ENCODE measurements at regions not wholly inside any gene's neighbourhood (a gene's known extent, or its start where the extent isn't known, plus 50 kb on each side); places are given as distances from the start of the nearest gene placed in this dataset.
"Not testable (repeated sequence)": the region's sequence is repeated elsewhere in the genome, so short reads cannot be mapped to it uniquely, and the experiment has no call there.

DNA sequence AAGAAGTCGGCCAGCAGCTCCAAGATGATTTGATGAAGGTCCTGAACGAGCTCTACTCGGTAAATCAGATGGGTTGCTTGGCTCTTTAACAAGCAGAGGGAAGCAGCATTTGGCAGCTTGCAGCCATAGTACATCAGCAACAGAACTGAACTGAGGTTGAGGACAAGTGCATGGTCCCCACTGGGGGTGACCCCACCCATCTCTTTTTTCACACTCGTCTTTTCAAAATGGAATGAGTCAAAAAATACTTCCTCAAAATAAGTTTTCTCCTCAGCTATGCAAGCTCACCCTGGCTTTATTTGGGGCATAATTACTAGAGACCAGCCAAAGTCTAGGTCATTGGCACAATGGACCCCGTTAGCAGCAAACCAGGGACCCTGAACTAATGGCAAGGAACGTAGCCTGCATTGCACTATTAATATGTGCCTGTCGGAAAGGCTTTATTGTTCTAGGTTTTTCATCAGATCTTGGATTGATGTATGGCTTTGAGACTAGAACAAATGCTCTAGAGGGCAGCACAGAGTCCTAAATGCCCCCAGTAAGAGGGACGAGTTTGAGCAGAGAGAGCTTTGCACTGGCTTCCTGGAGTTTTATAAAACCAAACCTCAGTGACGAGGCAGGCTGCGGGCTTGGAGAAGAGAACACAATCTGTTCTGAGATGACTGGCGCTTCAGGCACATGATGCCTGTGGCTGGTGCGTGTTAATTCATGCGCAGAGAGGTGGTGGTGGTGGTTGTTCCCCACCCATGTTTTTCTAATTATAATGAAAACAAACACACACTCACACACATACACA, 74.2 kb upstream of the FAM72C start:
- not testable (repeated sequence) for TF ChIP-seq SIN3A (conservative IDR thresholded peaks at IDR 0.05 in 1 of 2, IDR thresholded peaks at IDR 0.05 in 1 of 2; ENCODE audit: low read depth in 1 of 2, low read length in 2 of 2); ATF3 (IDR thresholded peaks at IDR 0.05; ENCODE audit: insufficient read depth, low read depth, low read length); RXRA (IDR thresholded peaks at IDR 0.05; ENCODE audit: insufficient read depth, low read depth, low read length); POLR2A (IDR thresholded peaks at IDR 0.05; ENCODE audit: control extremely low read depth in 1 of 2, low read depth in 2 of 2, low read length in 2 of 2)
